WERI-Rb-1 (cell line): ENCODE measurements at regions not wholly inside any gene's neighbourhood (a gene's known extent, or its start where the extent isn't known, plus 50 kb on each side); places are given as distances from the start of the nearest gene placed in this dataset.

Source experiments
- DNase-seq: peaks from one replicate; pipeline ENCODE4 v3.0.0-alpha.2; 2020
- H3K27ac ChIP-seq: fragments of 250-450 bp; sonication (Bioruptor Pico); 2 replicates; pipeline ENCODE4 v1.5.1; 2020; ENCODE audit warnings: mild to moderate bottlenecking, moderate library complexity
- H3K27me3 ChIP-seq: fragments of 250-450 bp; sonication (Bioruptor Pico); 2 replicates; pipeline ENCODE4 v1.5.1; 2021; ENCODE audit warnings: mild to moderate bottlenecking, low read depth, moderate library complexity; ENCODE audit not compliant: insufficient read depth, severe bottlenecking
- H3K36me3 ChIP-seq: fragments of 250-450 bp; sonication (Bioruptor Pico); 2 replicates; pipeline ENCODE4 v1.5.1; 2020; ENCODE audit warnings: mild to moderate bottlenecking, moderate library complexity
- H3K4me3 ChIP-seq: 2 replicates; pipeline ENCODE4 v1.5.1; 2011; ENCODE audit warnings: low read depth, mild to moderate bottlenecking, control low read depth, low read length
- H3K9me3 ChIP-seq: fragments of 250-450 bp; sonication (Bioruptor Pico); 2 replicates; pipeline ENCODE4 v1.5.1; 2021; ENCODE audit warnings: mild to moderate bottlenecking, moderate library complexity; ENCODE audit not compliant: severe bottlenecking
- CTCF ChIP-seq: IDR thresholded peaks from 2 replicates; pipeline ENCODE4 v1.5.1; 2011; ENCODE audit warnings: low read depth, mild to moderate bottlenecking, control low read depth, inconsistent platforms, low read length

GRCh38 chr3:74267588-74268184 is 346.8 kb downstream of the CNTN3 start:
- TF ChIP-seq CTCF: peak; percentile 62
- H3K4me3 ChIP-seq: no peak overlapping the region
- DNase-seq: peak; percentile 65
- H3K27me3 ChIP-seq: no peaks in the 10 kb centered on the region
- no peaks in the 10 kb centered on the region for H3K9me3 ChIP-seq
- no peaks in the 10 kb centered on the region for H3K36me3 ChIP-seq
- H3K27ac ChIP-seq: no peak overlapping the region

GRCh38 chr3:74267131-74267530 is 347.3 kb downstream of the CNTN3 start:
- no peak for TF ChIP-seq CTCF
- Histone ChIP-seq H3K9me3 (no peaks in the 10 kb centered on the region), H3K4me3 (no peak overlapping the region), H3K27me3 (no peaks in the 10 kb centered on the region), H3K27ac (no peak overlapping the region), H3K36me3 (no peaks in the 10 kb centered on the region)
- DNase-seq: no peak

GRCh38 chr3:74265069-74265468 is 349.4 kb downstream of the CNTN3 start:
- no peak for TF ChIP-seq CTCF
- no peak overlapping the region for H3K4me3 ChIP-seq
- no peaks in the 10 kb centered on the region for H3K27me3 ChIP-seq
- no peak overlapping the region for H3K27ac ChIP-seq
- no peaks in the 10 kb centered on the region for H3K9me3 ChIP-seq
- H3K36me3 ChIP-seq: no peaks in the 10 kb centered on the region
- no peak for DNase-seq

- TF ChIP-seq CTCF: no peak
- no peaks in the 10 kb centered on the region for H3K36me3 ChIP-seq
- no peaks in the 10 kb centered on the region for H3K27me3 ChIP-seq
- no peak overlapping the region for H3K4me3 ChIP-seq
- H3K27ac ChIP-seq: no peak overlapping the region
- no peaks in the 10 kb centered on the region for H3K9me3 ChIP-seq
- DNase-seq: no peak
Measured at GRCh38 chr3:74263031-74263430, 351.4 kb downstream of the CNTN3 start.

- Histone ChIP-seq H3K27ac (no peak overlapping the region), H3K27me3 (no peaks in the 10 kb centered on the region), H3K4me3 (no peak overlapping the region), H3K36me3 (no peaks in the 10 kb centered on the region), H3K9me3 (no peaks in the 10 kb centered on the region)
- DNase-seq: no peak
- no peak for TF ChIP-seq CTCF
Measured at GRCh38 chr3:74233091-74233490, 381.4 kb downstream of the CNTN3 start.

GRCh38 chr3:74217467-74217866 is 397.0 kb downstream of the CNTN3 start:
- Histone ChIP-seq H3K27me3 (no peaks in the 10 kb centered on the region), H3K9me3 (no peaks in the 10 kb centered on the region), H3K4me3 (no peak overlapping the region), H3K27ac (no peak overlapping the region), H3K36me3 (no peaks in the 10 kb centered on the region)
- TF ChIP-seq CTCF: no peak
- DNase-seq: no peak
